ENCODE measurements at regions not wholly inside any gene's neighbourhood (a gene's known extent, or its start where the extent isn't known, plus 50 kb on each side); places are given as distances from the start of the nearest gene placed in this dataset.

DNA sequence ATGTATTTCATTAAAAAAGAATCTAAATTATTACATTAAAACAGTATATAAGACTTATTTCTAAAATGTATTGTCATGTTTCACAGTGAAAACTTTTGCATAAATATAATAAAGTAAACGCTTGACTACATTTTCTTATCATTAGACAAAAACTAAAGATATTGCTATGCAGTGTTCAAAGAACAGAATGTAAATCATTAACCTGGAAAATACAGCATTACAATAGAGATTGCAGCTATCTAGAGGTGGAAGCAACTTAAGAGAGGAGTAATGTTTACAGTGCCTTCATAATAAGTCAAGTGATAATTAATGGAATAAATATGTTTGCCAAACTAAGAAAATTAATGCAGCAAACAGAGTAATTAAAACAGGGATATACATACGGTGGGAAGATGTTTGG lies 940.9 kb downstream of the FSTL5 start:
- no peak for TF ChIP-seq CTCF (conservative IDR thresholded peaks at IDR 0.05; ENCODE audit: low read depth, low read length)
- no peak for TF ChIP-seq EZH2 (IDR thresholded peaks at IDR 0.05; ENCODE audit: borderline replicate concordance, low read depth, low read length, poor library complexity, severe bottlenecking)
